Trophoblast cell (in vitro differentiated cells and primary cell): ENCODE measurements at regions not wholly inside any gene's neighbourhood (a gene's known extent, or its start where the extent isn't known, plus 50 kb on each side); places are given as distances from the start of the nearest gene placed in this dataset.

Experiments used
- DNase-seq, 2 donors: peaks; one replicate each; pipeline ENCODE4 v3.0.0-alpha.2; 2016
- H2AFZ ChIP-seq: 2 replicates; pipeline ENCODE4 v1.6.1; 2013; ENCODE audit warnings: low read length, moderate library complexity, mild to moderate bottlenecking; ENCODE audit not compliant: insufficient read depth, poor library complexity
- H2AK5ac ChIP-seq: 2 replicates; pipeline ENCODE4 v1.6.1; 2013; ENCODE audit warnings: mild to moderate bottlenecking, low read length
- H2BK120ac ChIP-seq: 2 replicates; pipeline ENCODE4 v1.6.1; 2013; ENCODE audit warnings: low read length, mild to moderate bottlenecking, moderate library complexity; ENCODE audit not compliant: insufficient read depth, poor library complexity
- H2BK12ac ChIP-seq: 2 replicates; pipeline ENCODE4 v1.6.1; 2013; ENCODE audit warnings: mild to moderate bottlenecking, low read length, moderate library complexity
- H2BK5ac ChIP-seq: 2 replicates; pipeline ENCODE4 v1.6.1; 2013; ENCODE audit warnings: low read length, low read depth, moderate library complexity, mild to moderate bottlenecking; ENCODE audit not compliant: poor library complexity
- H3K14ac ChIP-seq: 2 replicates; pipeline ENCODE4 v1.6.1; 2013; ENCODE audit warnings: mild to moderate bottlenecking, low read length
- H3K18ac ChIP-seq: 2 replicates; pipeline ENCODE4 v1.6.1; 2013; ENCODE audit warnings: mild to moderate bottlenecking, low read length
- H3K23ac ChIP-seq: 2 replicates; pipeline ENCODE4 v1.6.1; 2013; ENCODE audit warnings: low read length
- H3K27ac ChIP-seq: 2 replicates; pipeline ENCODE4 v1.5.1; 2013; ENCODE audit warnings: low read depth, mild to moderate bottlenecking, inconsistent platforms, low read length, moderate library complexity
- H3K27me3 ChIP-seq: 2 replicates; pipeline ENCODE4 v1.6.1; 2013; ENCODE audit warnings: inconsistent platforms, mild to moderate bottlenecking, low read length, moderate library complexity; ENCODE audit not compliant: insufficient read depth
- H3K36me3 ChIP-seq, 2 experiments: 1 replicate in 1 of 2; 2 replicates in 1 of 2; pipeline ENCODE4 v1.6.1; 2013; ENCODE audit warnings: low read length in 2 of 2, mild to moderate bottlenecking in 2 of 2, moderate library complexity in 1 of 2; ENCODE audit not compliant: insufficient read depth in 2 of 2, control insufficient read depth in 1 of 2
- H3K4ac ChIP-seq: 2 replicates; pipeline ENCODE4 v1.6.1; 2013; ENCODE audit warnings: low read depth, mild to moderate bottlenecking, low read length, moderate library complexity
- H3K4me1 ChIP-seq, 2 experiments: 1 replicate in 1 of 2; 2 replicates in 1 of 2; pipeline ENCODE4 v1.6.1; 2013; ENCODE audit warnings: low read length in 2 of 2, mild to moderate bottlenecking in 2 of 2, moderate library complexity in 1 of 2; ENCODE audit not compliant: insufficient read depth in 2 of 2, control insufficient read depth in 1 of 2
- H3K4me2 ChIP-seq: 2 replicates; pipeline ENCODE4 v1.6.1; 2013; ENCODE audit warnings: inconsistent platforms, mild to moderate bottlenecking, low read length, moderate library complexity
- H3K4me3 ChIP-seq: 2 replicates; pipeline ENCODE4 v1.5.1; 2013; ENCODE audit warnings: mild to moderate bottlenecking, low read depth, low read length, inconsistent platforms
- H3K79me1 ChIP-seq: one replicate; pipeline ENCODE4 v1.6.1; 2013; ENCODE audit warnings: low read length
- H3K79me2 ChIP-seq: 2 replicates; pipeline ENCODE4 v1.6.1; 2013; ENCODE audit warnings: low read length, mild to moderate bottlenecking; ENCODE audit not compliant: control insufficient read depth, insufficient read depth, poor library complexity
- H3K9ac ChIP-seq: 2 replicates; pipeline ENCODE4 v1.6.1; 2013; ENCODE audit warnings: mild to moderate bottlenecking, low read length
- H3K9me3 ChIP-seq: 2 replicates; pipeline ENCODE4 v1.6.1; 2013; ENCODE audit warnings: low read depth, mild to moderate bottlenecking, control low read depth, inconsistent platforms, low read length; ENCODE audit not compliant: insufficient read depth
- H4K12ac ChIP-seq: 2 replicates; pipeline ENCODE4 v1.6.1; 2013; ENCODE audit warnings: low read depth, mild to moderate bottlenecking, low read length, moderate library complexity
- H4K8ac ChIP-seq: 2 replicates; pipeline ENCODE4 v1.6.1; 2013; ENCODE audit warnings: low read depth, mild to moderate bottlenecking, low read length, moderate library complexity
- H4K91ac ChIP-seq: one replicate; pipeline ENCODE4 v1.6.1; 2013; ENCODE audit warnings: low read depth, mild to moderate bottlenecking, low read length, moderate library complexity
- WGBS: extraction: QIAGEN DNeasy Blood & Tissue Kit; methylation state at CpG from one replicate; pipeline ENCODE4 v1.1.7; 2013; ENCODE audit warnings: missing lambda C conversion rate; ENCODE audit not compliant: insufficient read length, insufficient coverage; ENCODE audit errors: extremely low coverage; 5-methylcytosine and 5-hydroxymethylcytosine counted together

DNA sequence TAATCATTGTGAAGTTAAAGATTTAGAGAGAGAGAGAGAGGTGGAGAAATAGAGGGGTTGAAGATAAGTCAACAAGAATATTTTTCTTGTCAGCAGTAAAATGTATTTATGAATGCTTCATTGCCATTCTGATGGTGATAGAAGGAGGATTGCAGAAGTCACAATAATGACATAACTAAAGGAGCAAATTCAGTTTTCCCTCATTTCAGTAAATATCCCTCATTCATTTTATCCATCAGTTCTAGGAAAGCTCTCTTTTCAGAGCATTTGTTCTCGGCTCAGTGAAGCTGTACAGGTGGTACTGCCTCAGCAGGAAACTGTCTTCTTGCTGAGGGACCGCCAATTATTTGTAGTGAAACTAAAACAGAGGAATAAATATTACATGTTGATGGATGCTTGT is 681.4 kb downstream of the CETN3 start:
- H3K79me2 ChIP-seq = no peaks in the 10 kb centered on the region
- no peak overlapping the region for H3K23ac ChIP-seq
- no peak overlapping the region for H3K4me2 ChIP-seq
- no peak for DNase-seq
- no peak overlapping the region for H3K9ac ChIP-seq
- no peaks in the 10 kb centered on the region for H3K27me3 ChIP-seq
- H3K4me3 ChIP-seq = no peak overlapping the region
- no peaks in the 10 kb centered on the region for H3K9me3 ChIP-seq
- H2BK12ac ChIP-seq = no peak overlapping the region
- H4K12ac ChIP-seq = no peak overlapping the region
- no peak overlapping the region for H2AFZ ChIP-seq
- no peak overlapping the region for H2BK5ac ChIP-seq
- no peaks in the 10 kb centered on the region for H3K36me3 ChIP-seq
- H3K4me1 ChIP-seq = no peaks in the 10 kb centered on the region
- H3K4ac ChIP-seq = no peak overlapping the region
- H4K91ac ChIP-seq = no peak overlapping the region
- no peaks in the 10 kb centered on the region for H3K79me1 ChIP-seq
- WGBS = no CpG with 5 or more reads among the region's 2 CpGs
- H4K8ac ChIP-seq = no peak overlapping the region
- H2AK5ac ChIP-seq = no peak overlapping the region
- no peak overlapping the region for H3K14ac ChIP-seq
- H3K18ac ChIP-seq = no peak overlapping the region
- no peak overlapping the region for H3K27ac ChIP-seq
- no peak overlapping the region for H2BK120ac ChIP-seq

DNA sequence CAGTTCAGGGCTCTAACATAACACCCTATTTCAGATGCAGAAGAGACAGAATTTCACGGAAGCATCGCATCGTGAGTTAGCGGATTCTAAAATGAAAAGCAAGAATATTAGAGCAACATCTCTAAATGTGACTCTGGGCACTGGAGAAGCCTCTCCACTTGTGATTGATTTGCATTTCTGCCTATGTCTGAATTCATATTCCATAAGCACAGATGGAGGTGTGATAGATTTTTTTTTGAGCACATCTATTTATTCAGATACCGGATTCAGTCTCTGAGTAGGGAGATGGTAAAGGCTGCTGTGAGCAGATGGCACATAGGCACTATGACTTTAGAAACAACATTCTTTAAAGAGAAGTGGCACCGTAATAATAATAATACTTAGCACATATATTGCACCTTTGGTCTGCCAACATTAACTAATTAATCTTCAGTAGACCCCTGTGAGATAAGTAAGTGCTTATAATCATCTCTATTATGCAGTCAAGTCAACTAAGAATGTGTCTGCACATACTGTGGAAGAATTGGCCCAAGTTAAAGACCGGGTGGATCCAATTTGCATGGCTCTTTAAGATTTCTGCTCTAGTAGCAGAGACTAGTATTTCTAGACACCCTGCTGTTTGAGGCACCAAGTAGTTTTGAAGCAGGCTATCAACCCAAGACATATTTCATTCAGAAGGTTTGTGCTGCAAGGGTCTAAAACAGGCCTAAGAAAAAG is 685.0 kb downstream of the CETN3 start:
- Histone ChIP-seq H3K4me2 (no peak overlapping the region), H2BK12ac (no peak overlapping the region), H3K27ac (no peak overlapping the region), H4K12ac (no peak overlapping the region), H3K4ac (no peak overlapping the region), H3K79me2 (no peaks in the 10 kb centered on the region), H2AFZ (no peak overlapping the region), H3K14ac (no peak overlapping the region), H3K27me3 (no peaks in the 10 kb centered on the region), H2BK120ac (no peak overlapping the region), H3K18ac (no peak overlapping the region), H3K36me3 (no peaks in the 10 kb centered on the region), H2BK5ac (no peak overlapping the region), H3K9me3 (no peaks in the 10 kb centered on the region), H3K4me3 (no peak overlapping the region), H4K8ac (no peak overlapping the region), H4K91ac (no peak overlapping the region), H3K9ac (no peak overlapping the region), H2AK5ac (no peak overlapping the region), H3K23ac (no peak overlapping the region), H3K4me1 (no peaks in the 10 kb centered on the region), H3K79me1 (no peaks in the 10 kb centered on the region)
- no peak for DNase-seq
- WGBS = no CpG with 5 or more reads among the region's 7 CpGs

DNA sequence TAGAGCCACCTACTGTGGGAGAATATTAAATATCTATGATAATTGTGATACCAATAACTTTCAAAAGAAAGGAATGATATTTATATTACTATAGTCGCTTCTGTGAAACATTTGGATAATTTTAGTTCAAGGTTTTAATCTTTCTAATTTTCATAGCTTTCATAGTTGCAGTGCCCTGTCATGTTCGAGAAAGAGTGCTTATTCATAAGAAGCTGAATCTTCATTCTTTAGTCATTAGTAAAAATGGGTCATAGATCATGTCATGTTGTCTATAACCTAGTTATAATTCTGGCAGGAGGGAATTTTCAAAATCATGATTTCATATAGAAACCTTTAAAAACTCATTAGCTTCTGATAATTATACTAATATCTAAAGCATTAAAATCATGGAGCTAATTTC is 685.6 kb downstream of the CETN3 start:
- no peak overlapping the region for H2BK12ac ChIP-seq
- no peaks in the 10 kb centered on the region for H3K79me1 ChIP-seq
- no peaks in the 10 kb centered on the region for H3K4me1 ChIP-seq
- no CpG with 5 or more reads among the region's 2 CpGs for WGBS
- H3K23ac ChIP-seq = no peak overlapping the region
- H4K91ac ChIP-seq = no peak overlapping the region
- no peak overlapping the region for H3K4ac ChIP-seq
- no peak overlapping the region for H2AK5ac ChIP-seq
- H2AFZ ChIP-seq = no peak overlapping the region
- H4K12ac ChIP-seq = no peak overlapping the region
- no peak overlapping the region for H4K8ac ChIP-seq
- no peak overlapping the region for H3K14ac ChIP-seq
- peak in 1 of 2 donors; percentile 53 for DNase-seq
- H3K79me2 ChIP-seq = no peaks in the 10 kb centered on the region
- no peaks in the 10 kb centered on the region for H3K36me3 ChIP-seq
- no peak overlapping the region for H3K4me2 ChIP-seq
- H2BK120ac ChIP-seq = no peak overlapping the region
- no peak overlapping the region for H3K27ac ChIP-seq
- H3K9ac ChIP-seq = no peak overlapping the region
- H3K18ac ChIP-seq = no peak overlapping the region
- no peaks in the 10 kb centered on the region for H3K9me3 ChIP-seq
- H2BK5ac ChIP-seq = no peak overlapping the region
- no peak overlapping the region for H3K4me3 ChIP-seq
- no peaks in the 10 kb centered on the region for H3K27me3 ChIP-seq

DNA sequence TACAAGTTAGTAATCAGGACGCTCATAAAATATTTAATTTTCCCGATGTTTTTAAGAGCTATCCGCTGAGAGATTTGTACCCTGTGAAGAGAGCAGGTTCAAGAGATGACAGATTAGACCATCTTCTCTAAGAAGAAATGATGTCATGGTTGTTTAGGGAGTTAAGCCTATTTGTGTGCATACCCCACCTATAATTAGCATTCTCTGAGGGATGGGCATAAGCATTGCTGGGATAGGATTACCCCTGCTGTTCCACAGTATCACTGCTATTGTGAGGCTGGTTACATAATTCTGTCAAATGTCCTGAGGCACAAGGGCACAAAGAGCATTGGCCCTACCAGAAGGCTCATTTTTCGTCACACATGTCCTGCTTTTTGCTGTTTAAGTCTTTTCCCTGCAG is 687.0 kb downstream of the CETN3 start:
- Histone ChIP-seq H3K14ac (no peak overlapping the region), H3K4me2 (no peak overlapping the region), H3K27me3 (no peaks in the 10 kb centered on the region), H3K18ac (no peak overlapping the region), H4K12ac (no peak overlapping the region), H3K4me3 (no peak overlapping the region), H3K36me3 (no peaks in the 10 kb centered on the region), H4K91ac (no peak overlapping the region), H3K9ac (no peak overlapping the region), H2BK120ac (no peak overlapping the region), H2AFZ (no peak overlapping the region), H3K79me1 (no peaks in the 10 kb centered on the region), H3K4me1 (no peaks in the 10 kb centered on the region), H3K79me2 (no peaks in the 10 kb centered on the region), H4K8ac (no peak overlapping the region), H2BK12ac (no peak overlapping the region), H3K27ac (no peak overlapping the region), H2AK5ac (no peak overlapping the region), H3K23ac (no peak overlapping the region), H3K9me3 (no peaks in the 10 kb centered on the region), H2BK5ac (no peak overlapping the region), H3K4ac (no peak overlapping the region)
- no CpG with 5 or more reads among the region's 4 CpGs for WGBS
- no peak for DNase-seq
